ENCODE measurements at regions not wholly inside any gene's neighbourhood (a gene's known extent, or its start where the extent isn't known, plus 50 kb on each side); places are given as distances from the start of the nearest gene placed in this dataset.

GRCh38 chr20:4600308-4601014 lies 85.8 kb upstream of the PRNP start:
- DNase-seq (ENCODE audit: low read depth) = no peak

- no peak for DNase-seq (ENCODE audit: low read depth)
Measured at GRCh38 chr20:4597215-4597614, 89.0 kb upstream of the PRNP start.

GRCh38 chr20:4593149-4593525 lies 93.1 kb upstream of the PRNP start:
- no peak for DNase-seq (ENCODE audit: low read depth)

- peak; percentile 71 for DNase-seq (ENCODE audit: low read depth)
Measured at GRCh38 chr20:4592316-4593148, 93.7 kb upstream of the PRNP start.

- DNase-seq (ENCODE audit: low read depth) = no peak
Measured at GRCh38 chr20:4591975-4592315, 94.3 kb upstream of the PRNP start.

GRCh38 chr20:4585758-4586157 lies 100.5 kb upstream of the PRNP start:
- DNase-seq (ENCODE audit: low read depth) = no peak

GRCh38 chr20:4585104-4585753 lies 101.0 kb upstream of the PRNP start:
- no peak for DNase-seq (ENCODE audit: low read depth)

- no peak for DNase-seq (ENCODE audit: low read depth)
Measured at GRCh38 chr20:4584510-4584909, 101.7 kb upstream of the PRNP start.

GRCh38 chr20:4581838-4582237 lies 104.4 kb upstream of the PRNP start:
- no peak for DNase-seq (ENCODE audit: low read depth)

GRCh38 chr20:4578375-4578774 lies 107.9 kb upstream of the PRNP start:
- no peak for DNase-seq (ENCODE audit: low read depth)

GRCh38 chr20:4574356-4574690 lies 111.9 kb upstream of the PRNP start:
- DNase-seq (ENCODE audit: low read depth) = no peak

- DNase-seq (ENCODE audit: low read depth) = peak; percentile 95
Measured at GRCh38 chr20:4573564-4574355, 112.5 kb upstream of the PRNP start.

- no peak for DNase-seq (ENCODE audit: low read depth)
Measured at GRCh38 chr20:4571759-4572531, 114.3 kb upstream of the PRNP start.

- no peak for DNase-seq (ENCODE audit: low read depth)
Measured at GRCh38 chr20:4569865-4570264, 116.4 kb upstream of the PRNP start.

- DNase-seq (ENCODE audit: low read depth) = no peak
Measured at GRCh38 chr20:4569092-4569491, 117.2 kb upstream of the PRNP start.

- DNase-seq (ENCODE audit: low read depth) = no peak
Measured at GRCh38 chr20:4568361-4568959, 117.8 kb upstream of the PRNP start.

- no peak for DNase-seq (ENCODE audit: low read depth)
Measured at GRCh38 chr20:4567170-4567569, 119.1 kb upstream of the PRNP start.

- peak; percentile 57 for DNase-seq (ENCODE audit: low read depth)
Measured at GRCh38 chr20:4563534-4563933, 122.7 kb upstream of the PRNP start.

GRCh38 chr20:4563031-4563430 lies 123.2 kb upstream of the PRNP start:
- no peak for DNase-seq (ENCODE audit: low read depth)

GRCh38 chr20:4560667-4561066 lies 125.6 kb upstream of the PRNP start:
- no peak for DNase-seq (ENCODE audit: low read depth)

- no peak for DNase-seq (ENCODE audit: low read depth)
Measured at GRCh38 chr20:4559906-4560305, 126.3 kb upstream of the PRNP start.
